ENCODE measurements at regions not wholly inside any gene's neighbourhood (a gene's known extent, or its start where the extent isn't known, plus 50 kb on each side); places are given as distances from the start of the nearest gene placed in this dataset.

DNA sequence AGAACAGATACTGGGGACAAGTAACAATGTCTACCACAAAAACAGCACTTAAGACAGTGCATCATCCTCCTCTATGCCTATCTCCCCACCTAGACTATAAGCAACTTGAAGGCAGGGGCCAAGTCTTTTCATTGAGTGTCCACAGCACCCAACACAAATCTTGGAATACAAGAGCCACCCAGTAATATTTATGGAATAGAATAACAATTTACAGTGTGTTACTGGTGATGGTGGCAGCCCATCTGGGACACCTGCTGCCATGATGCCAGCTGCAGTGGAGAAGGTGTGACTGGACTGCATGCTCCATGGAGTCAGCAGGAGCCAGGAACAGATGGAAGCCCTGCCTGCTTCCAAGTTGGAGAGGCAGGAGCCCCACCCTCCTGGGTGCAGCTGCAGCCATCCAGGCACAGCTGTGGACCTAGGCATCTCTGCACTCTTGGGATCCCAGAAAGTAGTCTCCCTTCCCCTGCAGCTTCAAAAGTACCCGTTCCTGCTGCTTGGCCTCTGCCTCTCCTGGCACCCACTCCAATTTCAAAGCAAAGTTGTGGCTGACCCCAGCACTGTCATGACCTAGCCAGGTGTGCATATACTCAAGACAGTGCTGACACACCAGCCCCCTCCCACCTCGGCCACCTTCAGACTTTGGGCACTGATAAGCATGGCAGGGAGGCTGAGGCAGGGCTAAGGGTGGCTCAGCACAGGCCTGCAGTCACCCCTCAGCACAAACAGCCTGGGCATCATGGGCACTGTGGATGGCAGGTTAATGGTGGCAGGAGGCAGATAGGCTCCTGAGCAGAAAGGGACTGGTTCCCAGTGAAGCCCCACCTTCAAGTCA lies 94.5 kb downstream of the TPRA1 start:
- no peak for TF ChIP-seq EZH2 (IDR thresholded peaks at IDR 0.05; ENCODE audit: borderline replicate concordance, low read length)
- TF ChIP-seq, protein P1, sequence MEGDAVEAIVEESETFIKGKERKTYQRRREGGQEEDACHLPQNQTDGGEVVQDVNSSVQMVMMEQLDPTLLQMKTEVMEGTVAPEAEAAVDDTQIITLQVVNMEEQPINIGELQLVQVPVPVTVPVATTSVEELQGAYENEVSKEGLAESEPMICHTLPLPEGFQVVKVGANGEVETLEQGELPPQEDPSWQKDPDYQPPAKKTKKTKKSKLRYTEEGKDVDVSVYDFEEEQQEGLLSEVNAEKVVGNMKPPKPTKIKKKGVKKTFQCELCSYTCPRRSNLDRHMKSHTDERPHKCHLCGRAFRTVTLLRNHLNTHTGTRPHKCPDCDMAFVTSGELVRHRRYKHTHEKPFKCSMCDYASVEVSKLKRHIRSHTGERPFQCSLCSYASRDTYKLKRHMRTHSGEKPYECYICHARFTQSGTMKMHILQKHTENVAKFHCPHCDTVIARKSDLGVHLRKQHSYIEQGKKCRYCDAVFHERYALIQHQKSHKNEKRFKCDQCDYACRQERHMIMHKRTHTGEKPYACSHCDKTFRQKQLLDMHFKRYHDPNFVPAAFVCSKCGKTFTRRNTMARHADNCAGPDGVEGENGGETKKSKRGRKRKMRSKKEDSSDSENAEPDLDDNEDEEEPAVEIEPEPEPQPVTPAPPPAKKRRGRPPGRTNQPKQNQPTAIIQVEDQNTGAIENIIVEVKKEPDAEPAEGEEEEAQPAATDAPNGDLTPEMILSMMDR (IDR thresholded peaks at IDR 0.05; ENCODE audit: low read length): no peak

DNA sequence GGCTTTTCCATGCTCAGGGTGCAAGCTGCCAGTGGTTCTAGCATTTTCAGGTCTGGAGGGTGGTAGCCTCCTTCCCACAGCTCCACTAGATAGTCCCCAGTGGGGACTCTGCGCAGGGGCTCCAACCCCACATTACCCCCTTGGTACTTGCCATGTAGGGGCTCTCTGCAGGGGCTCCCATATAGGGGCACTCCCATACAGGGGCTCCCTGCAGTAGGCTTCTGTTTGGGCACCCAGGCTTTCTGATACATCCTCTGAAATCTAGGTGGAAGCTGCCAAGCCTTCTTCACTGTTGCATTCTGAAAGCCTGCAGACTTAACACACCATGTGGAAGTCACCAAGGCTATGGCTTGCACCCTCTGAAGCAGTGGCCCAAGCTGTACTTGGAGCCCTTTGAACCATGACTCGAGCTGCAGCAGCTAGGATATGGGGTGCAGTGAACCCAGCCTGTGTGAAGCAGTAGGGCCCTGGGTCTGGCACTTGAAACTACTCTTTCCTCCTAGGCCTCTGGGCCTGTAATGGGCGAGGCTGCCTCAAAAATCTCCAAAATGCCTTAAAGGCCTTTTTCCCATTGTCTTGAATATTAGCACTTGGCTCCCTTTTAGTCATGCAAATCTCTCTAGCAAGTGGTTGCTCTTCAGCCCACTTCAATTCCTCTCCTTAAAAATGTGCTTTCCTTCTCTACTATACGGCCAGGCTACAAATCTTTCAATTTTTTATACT lies 96.4 kb downstream of the TPRA1 start:
- H3K9me3 ChIP-seq (ENCODE audit: low read length): no peaks in the 10 kb centered on the region
- no peaks in the 10 kb centered on the region for H3K9me2 ChIP-seq (ENCODE audit: low read depth, low read length)
- no peak overlapping the region for H2AFZ ChIP-seq (ENCODE audit: low read length)
- no peaks in the 10 kb centered on the region for H3K4me1 ChIP-seq (ENCODE audit: insufficient read depth, low read length, severe bottlenecking)
- TF ChIP-seq, protein P1 (IDR thresholded peaks at IDR 0.05; ENCODE audit: low read length): no peak
- TF ChIP-seq EZH2 (IDR thresholded peaks at IDR 0.05; ENCODE audit: borderline replicate concordance, low read length): no peak
- H3K4me2 ChIP-seq (ENCODE audit: low read length): no peak overlapping the region
- H4K20me1 ChIP-seq (ENCODE audit: insufficient read depth, low read length): no peaks in the 10 kb centered on the region
- no peak overlapping the region for H3K4me3 ChIP-seq (ENCODE audit: low read depth, low read length, poor library complexity, severe bottlenecking)
- no peak overlapping the region for H3K27ac ChIP-seq (ENCODE audit: low read depth, low read length, poor library complexity, severe bottlenecking)
- H3K36me3 ChIP-seq (ENCODE audit: insufficient read depth, low read length): no peaks in the 10 kb centered on the region; the same call in 1 of the 2 replicates
- H3K79me2 ChIP-seq (ENCODE audit: insufficient read depth, low read length): no peaks in the 10 kb centered on the region
- no peaks in the 10 kb centered on the region for H3F3A ChIP-seq (ENCODE audit: insufficient read depth, low read length)
- no peaks in the 10 kb centered on the region; the same call in 1 of the 2 replicates for H3K27me3 ChIP-seq (ENCODE audit: insufficient read depth, low read length)
- H3K9ac ChIP-seq (ENCODE audit: low read length): no peak overlapping the region

More for the DNA sequence above, 94.5 kb downstream of the TPRA1 start:
- Histone ChIP-seq H3K4me2 (ENCODE audit: low read length) (no peak overlapping the region), H4K20me1 (ENCODE audit: insufficient read depth, low read length) (no peaks in the 10 kb centered on the region), H3K27ac (ENCODE audit: low read depth, low read length, poor library complexity, severe bottlenecking) (no peak overlapping the region), H3K9me3 (ENCODE audit: low read length) (peaks cover under 1% of the 10 kb centered on the region), H3K9me2 (ENCODE audit: low read depth, low read length) (no peaks in the 10 kb centered on the region), H3K79me2 (ENCODE audit: insufficient read depth, low read length) (no peaks in the 10 kb centered on the region), H3K36me3 (ENCODE audit: insufficient read depth, low read length) (no peaks in the 10 kb centered on the region; the same call in 1 of the 2 replicates), H3K27me3 (ENCODE audit: insufficient read depth, low read length) (no peaks in the 10 kb centered on the region; the same call in 1 of the 2 replicates), H3K4me3 (ENCODE audit: low read depth, low read length, poor library complexity, severe bottlenecking) (no peak overlapping the region), H3F3A (ENCODE audit: insufficient read depth, low read length) (no peaks in the 10 kb centered on the region), H3K4me1 (ENCODE audit: insufficient read depth, low read length, severe bottlenecking) (no peaks in the 10 kb centered on the region), H2AFZ (ENCODE audit: low read length) (no peak overlapping the region), H3K9ac (ENCODE audit: low read length) (no peak overlapping the region)

DNA sequence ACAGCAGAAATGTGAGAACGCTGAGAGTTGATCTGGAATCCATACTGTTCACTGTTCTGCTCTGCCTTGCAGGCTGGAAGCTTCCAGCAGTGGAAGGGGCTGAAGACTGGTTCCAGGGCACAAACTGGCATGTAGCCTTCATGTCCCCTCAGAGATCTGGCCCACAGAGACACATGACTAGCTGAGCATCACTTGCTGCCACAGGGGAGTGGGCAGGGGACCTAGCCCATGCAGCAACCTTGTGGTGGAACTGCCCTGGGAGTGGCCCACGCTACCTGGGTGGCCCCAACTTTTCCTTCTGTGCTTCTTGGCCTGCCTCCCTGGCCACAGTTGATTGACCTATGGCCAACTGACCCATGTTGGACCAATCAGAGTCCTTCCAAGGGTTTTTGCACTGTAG lies 98.1 kb downstream of the TPRA1 start:
- no peaks in the 10 kb centered on the region for H3K9me2 ChIP-seq (ENCODE audit: low read depth, low read length)
- H3K4me2 ChIP-seq (ENCODE audit: low read length): no peak overlapping the region
- no peaks in the 10 kb centered on the region; the same call in 1 of the 2 replicates for H3K36me3 ChIP-seq (ENCODE audit: insufficient read depth, low read length)
- TF ChIP-seq, protein P1 (IDR thresholded peaks at IDR 0.05; ENCODE audit: low read length): no peak
- no peak for TF ChIP-seq EZH2 (IDR thresholded peaks at IDR 0.05; ENCODE audit: borderline replicate concordance, low read length)
- H3K27me3 ChIP-seq (ENCODE audit: insufficient read depth, low read length): no peaks in the 10 kb centered on the region; the same call in 1 of the 2 replicates
- no peak overlapping the region for H3K27ac ChIP-seq (ENCODE audit: low read depth, low read length, poor library complexity, severe bottlenecking)
- H2AFZ ChIP-seq (ENCODE audit: low read length): no peak overlapping the region
- H4K20me1 ChIP-seq (ENCODE audit: insufficient read depth, low read length): no peaks in the 10 kb centered on the region
- no peaks in the 10 kb centered on the region for H3K9me3 ChIP-seq (ENCODE audit: low read length)
- no peaks in the 10 kb centered on the region for H3K79me2 ChIP-seq (ENCODE audit: insufficient read depth, low read length)
- H3K9ac ChIP-seq (ENCODE audit: low read length): no peak overlapping the region
- no peaks in the 10 kb centered on the region for H3K4me1 ChIP-seq (ENCODE audit: insufficient read depth, low read length, severe bottlenecking)
- H3K4me3 ChIP-seq (ENCODE audit: low read depth, low read length, poor library complexity, severe bottlenecking): no peak overlapping the region
- H3F3A ChIP-seq (ENCODE audit: insufficient read depth, low read length): no peaks in the 10 kb centered on the region

All from OCI-LY1 (cell line).